Motor neuron (in vitro differentiated cells): ENCODE measurements at regions not wholly inside any gene's neighbourhood (a gene's known extent, or its start where the extent isn't known, plus 50 kb on each side); places are given as distances from the start of the nearest gene placed in this dataset.
A peak's percentile ranks its signal among the peaks of the same experiment; 100 is the strongest.

Source experiments
- ATAC-seq, 8 experiments: fragments of 200-7000 bp; cut with Tn5 transposase; replicated peaks in 6 of 8; 2 replicates each; pipeline ENCODE4 v1.8.0; 2021; ENCODE audit warnings: mild to moderate bottlenecking in 8 of 8, moderate library complexity in 8 of 8
- H3K27ac ChIP-seq, 2 donors: fragments of 250-450 bp; sonication (Bioruptor Pico); 2 replicates each; pipeline ENCODE4 v1.9.0; 2021; ENCODE audit warnings: antibody characterized with exemption in 2 of 2, mild to moderate bottlenecking in 2 of 2, moderate library complexity in 1 of 2
- H3K4me1 ChIP-seq, 2 donors: fragments of 250-450 bp; sonication (Bioruptor Pico); replicated peaks in 1 of 2; 2 replicates each; pipeline ENCODE4 v1.6.1; 2021; ENCODE audit warnings: antibody characterized with exemption in 2 of 2, mild to moderate bottlenecking in 2 of 2, moderate library complexity in 1 of 2
- H3K4me3 ChIP-seq, 5 donors: fragments of 250-450 bp; sonication (Bioruptor Pico); 2 replicates each; pipeline ENCODE4 v1.9.0; 2021; ENCODE audit warnings: antibody characterized with exemption in 5 of 5, mild to moderate bottlenecking in 5 of 5, moderate library complexity in 4 of 5
- WGBS, 10 experiments: fragments of 450-650 bp; shearing (Covaris generic); methylation state at CpG; one replicate each; pipeline ENCODE4 v1.0.0; 2022; 5-methylcytosine and 5-hydroxymethylcytosine counted together
- in situ Hi-C, 9 experiments: fragments of 400-800 bp; cut with MboI; loops; one replicate each; pipeline ENCODE4 v1.15.0; 2021; ENCODE audit warnings: low sequenced_read_pairs in 9 of 9, low pct_unique_long_range_greater_than_20kb in 2 of 9; ENCODE audit not compliant: unreplicated experiment in 9 of 9

- 86 to 100% (median 94%) methylated on average over 1 to 6 of the region's 8 CpGs; no CpG with 5 or more reads in 2 of the 10 experiments for WGBS, 10 experiments
- Histone ChIP-seq H3K4me1 (peaks cover 43 to 51% of the 10 kb centered on the region in 2 donors), H3K27ac (no peak overlapping the region)
Observed at GRCh38 chr3:42023380-42023779, 61.5 kb upstream of the ULK4 start.

DNA sequence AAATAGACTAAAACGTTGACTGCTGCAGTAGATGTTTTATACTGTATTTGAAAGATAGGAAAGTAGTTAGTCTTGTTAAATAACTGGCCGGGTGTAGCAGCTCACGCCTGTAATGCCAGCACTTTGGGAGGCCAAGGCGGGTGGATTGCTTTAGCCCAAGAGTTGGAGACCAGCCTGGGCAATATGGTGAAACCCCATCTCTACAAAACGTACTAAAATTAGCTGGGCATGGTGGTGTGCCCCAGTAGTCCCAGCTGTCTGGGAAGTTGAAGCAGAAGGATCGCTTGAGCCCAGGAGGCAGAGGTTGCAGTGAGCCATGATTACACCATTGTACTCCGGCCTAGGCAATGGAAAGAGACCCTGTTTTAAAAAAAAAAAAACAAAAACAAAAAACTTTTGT lies 60.5 kb upstream of the ULK4 start:
- in situ Hi-C loops = no loop called here
- ATAC-seq = no peak
- Histone ChIP-seq H3K4me3 (no peak overlapping the region), H3K27ac (no peak overlapping the region), H3K4me1 (peaks cover 46 to 52% of the 10 kb centered on the region in 2 donors)
- 38 to 94% (median 82%) methylated on average over 1 to 7 of the region's 7 CpGs for WGBS, 10 experiments

More at GRCh38 chr3:42023380-42023779, 61.5 kb upstream of the ULK4 start:
- ATAC-seq = no peak
- in situ Hi-C loops = no loop called here
- no peak overlapping the region for H3K4me3 ChIP-seq

DNA sequence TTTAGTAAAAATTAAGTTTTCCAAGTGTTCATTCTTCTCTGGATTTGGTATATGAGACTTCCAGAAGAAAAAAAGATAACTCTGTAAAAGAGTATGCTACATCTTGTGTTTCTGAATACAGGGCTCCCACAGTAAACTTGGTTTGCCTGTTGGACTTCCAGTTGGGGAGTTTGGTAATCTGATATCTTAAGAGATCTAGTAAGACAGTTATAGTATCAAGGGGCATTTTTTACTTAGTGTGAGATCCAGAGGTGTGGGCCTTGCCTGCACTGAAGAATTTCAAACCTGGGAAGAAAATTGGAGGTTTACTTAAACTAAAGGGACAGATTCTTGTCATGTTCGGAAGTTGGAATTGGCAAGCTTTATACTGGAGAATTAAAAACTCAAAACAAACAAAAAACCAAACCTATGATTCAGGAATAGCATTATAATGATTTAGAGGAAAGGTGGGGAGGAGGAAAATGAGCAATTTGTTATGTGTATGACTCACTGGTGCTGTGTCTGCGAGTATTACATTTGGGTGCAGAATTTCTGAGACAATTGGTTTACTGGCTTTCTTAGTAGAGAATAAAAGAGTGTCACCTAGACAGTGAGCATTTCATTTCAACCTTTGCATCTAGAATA lies 58.9 kb upstream of the ULK4 start:
- Histone ChIP-seq H3K4me3 (no peak overlapping the region), H3K27ac (peak overlapping the region in 1 of 2 donors; percentile 18), H3K4me1 (peaks cover 42 to 53% of the 10 kb centered on the region in 2 donors)
- WGBS, 10 experiments = 0 to 80% (median 62%) methylated on average over 1 to 2 of the region's 2 CpGs; no CpG with 5 or more reads in 2 of the 10 experiments
- in situ Hi-C loops = no loop called here
- peak in 4 of 8 experiments; percentile 16 to 34 (median 29) for ATAC-seq

- 63 to 100% (median 90%) methylated on average over 1 to 5 of the region's 5 CpGs; no CpG with 5 or more reads in 2 of the 10 experiments for WGBS, 10 experiments
- Histone ChIP-seq H3K4me1 (peaks cover 41 to 49% of the 10 kb centered on the region in 2 donors), H3K27ac (peak overlapping the region in 1 of 2 donors; percentile 23), H3K4me3 (no peak overlapping the region)
- ATAC-seq = no peak
- in situ Hi-C loops = no loop called here
Observed at GRCh38 chr3:42019953-42020260, 58.0 kb upstream of the ULK4 start.

- H3K27ac ChIP-seq = peak overlapping the region in 1 of 2 donors; percentile 23
- WGBS, 10 experiments = 86 to 100% (median 94%) methylated on average over 2 to 6 of the region's 6 CpGs; no CpG with 5 or more reads in 1 of the 10 experiments
- in situ Hi-C loops = no loop called here
- ATAC-seq = no peak
- no peak overlapping the region for H3K4me3 ChIP-seq
- H3K4me1 ChIP-seq = peaks cover 36 to 46% of the 10 kb centered on the region in 2 donors
Observed at GRCh38 chr3:42019144-42019952, 57.4 kb upstream of the ULK4 start.

GRCh38 chr3:42014921-42015533 lies 53.1 kb upstream of the ULK4 start:
- in situ Hi-C loops = no loop called here
- peak in 4 of 8 experiments; percentile 1 to 2 (median 2) for ATAC-seq
- Histone ChIP-seq H3K27ac (peak overlapping the region; percentile 20 to 92), H3K4me1 (peaks cover 32 to 45% of the 10 kb centered on the region in 2 donors), H3K4me3 (peak overlapping the region; percentile 62 to 99 (median 88))
- 0 to 43% (median 7%) methylated on average over 1 to 8 of the region's 11 CpGs; no CpG with 5 or more reads in 1 of the 10 experiments for WGBS, 10 experiments

GRCh38 chr3:42014458-42014920 lies 52.6 kb upstream of the ULK4 start:
- in situ Hi-C loops = no loop called here
- peak overlapping the region; percentile 62 to 99 (median 88) for H3K4me3 ChIP-seq
- 0 to 4% (median 0%) methylated on average over 4 to 12 of the region's 12 CpGs for WGBS, 10 experiments
- H3K4me1 ChIP-seq = peaks cover 27 to 40% of the 10 kb centered on the region in 2 donors
- ATAC-seq = peak in 4 of 8 experiments; percentile 3 to 9 (median 4)
- H3K27ac ChIP-seq = peak overlapping the region; percentile 62 to 92

- peak in 7 of 8 experiments; percentile 10 to 57 (median 47) for ATAC-seq
- in situ Hi-C loops = no loop called here
- Histone ChIP-seq H3K27ac (peak overlapping the region; percentile 62 to 92), H3K4me3 (peak overlapping the region; percentile 62 to 99 (median 88)), H3K4me1 (peaks cover 26 to 36% of the 10 kb centered on the region in 2 donors)
- 0 to 3% (median 0%) methylated on average over 1 to 8 of the region's 103 CpGs; no CpG with 5 or more reads in 5 of the 10 experiments for WGBS, 10 experiments
Observed at GRCh38 chr3:42013691-42014457, 52.0 kb upstream of the ULK4 start.

- WGBS, 10 experiments = 20 to 21% (median 20%) methylated on average over 1 to 2 of the region's 58 CpGs; no CpG with 5 or more reads in 7 of the 10 experiments
- Histone ChIP-seq H3K27ac (peak overlapping the region; percentile 62 to 92), H3K4me3 (peak overlapping the region; percentile 62 to 99 (median 88)), H3K4me1 (peaks cover 26 to 36% of the 10 kb centered on the region in 2 donors)
- in situ Hi-C loops = no loop called here
- ATAC-seq = peak; percentile 68 to 88 (median 77)
Observed at GRCh38 chr3:42012935-42013690, 51.2 kb upstream of the ULK4 start.

DNA sequence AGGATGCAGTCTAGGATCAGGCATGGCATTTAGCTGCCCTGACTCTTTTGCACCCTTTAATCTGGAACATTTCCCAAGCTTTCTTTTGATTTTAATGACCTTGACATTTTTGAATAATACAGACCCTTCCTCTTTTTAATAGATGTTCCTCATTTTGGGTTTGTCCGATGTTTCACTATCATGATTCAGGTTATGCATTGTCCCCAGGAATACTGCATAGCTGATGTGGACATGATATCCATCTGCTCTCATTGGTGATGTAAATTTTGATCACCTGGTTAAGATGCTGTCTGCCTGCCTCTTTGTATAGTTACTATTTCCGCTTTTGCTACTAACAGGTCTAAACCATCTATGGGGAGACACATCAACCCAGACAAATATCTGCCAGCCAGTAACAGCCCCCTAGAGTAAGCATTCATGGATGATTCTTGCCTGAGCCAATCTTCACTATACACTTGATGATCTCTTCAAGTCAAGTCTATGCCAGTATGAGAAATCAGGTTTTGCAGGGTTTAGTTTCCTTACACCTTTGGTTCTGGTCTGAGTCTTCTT lies 50.6 kb upstream of the ULK4 start:
- in situ Hi-C loops = no loop called here
- H3K4me3 ChIP-seq = peak overlapping the region in 3 of 5 donors; percentile 62 to 91 (median 88)
- 40 to 100% (median 96%) methylated on average over 1 to 2 of the region's 2 CpGs; no CpG with 5 or more reads in 2 of the 10 experiments for WGBS, 10 experiments
- H3K4me1 ChIP-seq = peaks cover 24 to 32% of the 10 kb centered on the region in 2 donors
- peak in 3 of 8 experiments; percentile 1 to 4 (median 1) for ATAC-seq
- peak overlapping the region; percentile 33 to 92 for H3K27ac ChIP-seq
